OCI-LY3 (cell line): ENCODE measurements at regions not wholly inside any gene's neighbourhood (a gene's known extent, or its start where the extent isn't known, plus 50 kb on each side); places are given as distances from the start of the nearest gene placed in this dataset.

Source experiments
- H2AFZ ChIP-seq: fragments of 200-600, 300-600 bp; shearing (Covaris generic); 2 replicates; pipeline ENCODE4 v1.6.0; 2014; ENCODE audit warnings: antibody characterized with exemption, low read depth, low read length
- H3K27ac ChIP-seq: fragments of 200-600, 300-600 bp; sonication (generic); 2 replicates; pipeline ENCODE4 v1.5.1; 2014; ENCODE audit warnings: mild to moderate bottlenecking, low read length, moderate library complexity, mixed read lengths
- H3K27me3 ChIP-seq: fragments of 200-600, 300-600 bp; sonication (generic); 2 replicates; pipeline ENCODE4 v1.6.1; 2014; ENCODE audit warnings: low read depth, low read length, mixed read lengths
- H3K36me3 ChIP-seq: fragments of 200-600, 300-600 bp; sonication (generic); replicated peaks from 2 replicates; pipeline ENCODE3; 2014; ENCODE audit warnings: low read depth, low read length, mixed read lengths
- H3K4me1 ChIP-seq: fragments of 300-600, 200-600 bp; sonication (generic); 2 replicates; pipeline ENCODE4 v1.6.1; 2014; ENCODE audit warnings: low read length, mixed read lengths
- H3K4me2 ChIP-seq: fragments of 200-600, 300-600 bp; sonication (generic); 2 replicates; pipeline ENCODE4 v1.6.1; 2014; ENCODE audit warnings: low read length, mixed read lengths
- H3K4me3 ChIP-seq: fragments of 300-600, 200-600 bp; sonication (generic); 2 replicates; pipeline ENCODE4 v1.5.1; 2014; ENCODE audit warnings: antibody characterized with exemption, mild to moderate bottlenecking, low read length, moderate library complexity
- H3K79me2 ChIP-seq: fragments of 300-600, 200-600 bp; shearing (Covaris generic); 2 replicates; pipeline ENCODE4 v1.6.1; 2014; ENCODE audit warnings: mild to moderate bottlenecking, low read length, mixed read lengths
- H3K9ac ChIP-seq: fragments of 300-600, 200-600 bp; shearing (Covaris generic); 2 replicates; pipeline ENCODE4 v1.6.0; 2014; ENCODE audit warnings: mild to moderate bottlenecking, low read length, moderate library complexity
- H3K9me3 ChIP-seq: fragments of 200-600, 300-600 bp; shearing (Covaris generic); 2 replicates; pipeline ENCODE4 v1.6.1; 2014; ENCODE audit warnings: low read length, mixed read lengths; ENCODE audit not compliant: insufficient read depth
- H4K20me1 ChIP-seq: fragments of 200-600, 300-600 bp; sonication (generic); 2 replicates; pipeline ENCODE4 v1.6.1; 2016; ENCODE audit warnings: low read length, mixed read lengths; ENCODE audit not compliant: insufficient read depth
- CTCF ChIP-seq: fragments of 200-600, 300-600 bp; sonication (generic); IDR thresholded peaks from 2 replicates; pipeline ENCODE4 v1.5.1; 2014; ENCODE audit warnings: antibody characterized with exemption, low read length, low read depth
- EZH2phosphoT487 ChIP-seq: fragments of 200-600 bp; shearing (Covaris generic); IDR thresholded peaks from 2 replicates; pipeline ENCODE4 v1.6.1; 2018; ENCODE audit warnings: antibody characterized with exemption, mixed run types, low read depth

- Histone ChIP-seq H4K20me1 (peaks cover 5% of the 10 kb centered on the region), H3K79me2 (no peaks in the 10 kb centered on the region), H3K4me3 (no peak overlapping the region), H3K36me3 (no peaks in the 10 kb centered on the region), H3K9me3 (no peaks in the 10 kb centered on the region; the same call in 1 of the 2 replicates), H3K9ac (no peak overlapping the region), H3K4me2 (peak overlapping the region; percentile 78), H3K27me3 (peaks cover 68% of the 10 kb centered on the region), H3K4me1 (peaks cover 25% of the 10 kb centered on the region), H2AFZ (no peak overlapping the region), H3K27ac (no peak overlapping the region)
- TF ChIP-seq CTCF: no peak
- TF ChIP-seq EZH2phosphoT487: no peak
Measured at GRCh38 chr11:81870815-81871214, 862.8 kb downstream of the FAM181B start.

- Histone ChIP-seq H3K36me3 (no peaks in the 10 kb centered on the region), H3K4me3 (peak overlapping the region; percentile 63), H3K9me3 (no peaks in the 10 kb centered on the region; the same call in 1 of the 2 replicates), H3K27ac (peak overlapping the region; percentile 2; the same call in 1 of the 2 replicates), H3K79me2 (no peaks in the 10 kb centered on the region), H3K4me1 (peaks cover 25% of the 10 kb centered on the region), H4K20me1 (peaks cover 5% of the 10 kb centered on the region), H3K27me3 (peaks cover 60% of the 10 kb centered on the region), H3K4me2 (peak overlapping the region; percentile 78), H2AFZ (no peak overlapping the region), H3K9ac (no peak overlapping the region)
- TF ChIP-seq CTCF (no peak), EZH2phosphoT487 (no peak)
Measured at GRCh38 chr11:81870066-81870412, 863.6 kb downstream of the FAM181B start.

GRCh38 chr11:81869351-81870065, 864.2 kb downstream of the FAM181B start:
- H3K9ac ChIP-seq: peak overlapping the region; percentile 5; the same call in 1 of the 2 replicates
- H3K4me3 ChIP-seq: peak overlapping the region; percentile 63
- H3K36me3 ChIP-seq: no peaks in the 10 kb centered on the region
- peaks cover 25% of the 10 kb centered on the region for H3K4me1 ChIP-seq
- peak overlapping the region; percentile 78 for H3K4me2 ChIP-seq
- no peak for TF ChIP-seq CTCF
- peak; percentile 70; the same call in 1 of the 2 replicates for TF ChIP-seq EZH2phosphoT487
- peaks cover 5% of the 10 kb centered on the region for H4K20me1 ChIP-seq
- no peaks in the 10 kb centered on the region; the same call in 1 of the 2 replicates for H3K9me3 ChIP-seq
- peaks cover 55% of the 10 kb centered on the region for H3K27me3 ChIP-seq
- H2AFZ ChIP-seq: no peak overlapping the region
- H3K27ac ChIP-seq: peak overlapping the region; percentile 69
- no peaks in the 10 kb centered on the region for H3K79me2 ChIP-seq

GRCh38 chr11:81866896-81867295, 866.8 kb downstream of the FAM181B start:
- H3K4me2 ChIP-seq: no peak overlapping the region
- TF ChIP-seq EZH2phosphoT487: no peak
- TF ChIP-seq CTCF: no peak
- H3K36me3 ChIP-seq: no peaks in the 10 kb centered on the region
- H3K9ac ChIP-seq: no peak overlapping the region
- no peak overlapping the region for H2AFZ ChIP-seq
- H3K4me3 ChIP-seq: no peak overlapping the region
- H3K9me3 ChIP-seq: no peaks in the 10 kb centered on the region; the same call in 1 of the 2 replicates
- peaks cover 5% of the 10 kb centered on the region for H4K20me1 ChIP-seq
- no peak overlapping the region for H3K27ac ChIP-seq
- peaks cover 25% of the 10 kb centered on the region for H3K4me1 ChIP-seq
- H3K79me2 ChIP-seq: no peaks in the 10 kb centered on the region
- H3K27me3 ChIP-seq: peaks cover 32% of the 10 kb centered on the region
